ENCODE measurements at regions not wholly inside any gene's neighbourhood (a gene's known extent, or its start where the extent isn't known, plus 50 kb on each side); places are given as distances from the start of the nearest gene placed in this dataset.
A peak's percentile ranks its signal among the peaks of the same experiment; 100 is the strongest.
"Not testable (repeated sequence)": the region's sequence is repeated elsewhere in the genome, so short reads cannot be mapped to it uniquely, and the experiment has no call there.

GRCh38 chr7:17095931-17096330 lies 202.5 kb upstream of the AHR start:
- no peak for DNase-seq

GRCh38 chr7:17097668-17098297 lies 200.7 kb upstream of the AHR start:
- no peak for DNase-seq

- no peak for DNase-seq
Observed at GRCh38 chr7:17098515-17098914, 199.9 kb upstream of the AHR start.

GRCh38 chr7:17099083-17099973 lies 199.1 kb upstream of the AHR start:
- DNase-seq = no peak

- DNase-seq = not testable (repeated sequence)
Observed at GRCh38 chr7:17099974-17100509, 198.4 kb upstream of the AHR start.

GRCh38 chr7:17101207-17101696 lies 197.2 kb upstream of the AHR start:
- DNase-seq = no peak

- DNase-seq = no peak
Observed at GRCh38 chr7:17103170-17103569, 195.3 kb upstream of the AHR start.

GRCh38 chr7:17103984-17104383 lies 194.5 kb upstream of the AHR start:
- no peak for DNase-seq

GRCh38 chr7:17104419-17104818 lies 194.0 kb upstream of the AHR start:
- no peak for DNase-seq

- no peak for DNase-seq
Observed at GRCh38 chr7:17105701-17106100, 192.8 kb upstream of the AHR start.

GRCh38 chr7:17108049-17108584 lies 190.3 kb upstream of the AHR start:
- DNase-seq = no peak

GRCh38 chr7:17109020-17109419 lies 189.4 kb upstream of the AHR start:
- DNase-seq = peak; percentile 22

- DNase-seq = not testable (repeated sequence)
Observed at GRCh38 chr7:17113770-17114169, 184.7 kb upstream of the AHR start.

GRCh38 chr7:17118412-17118811 lies 180.0 kb upstream of the AHR start:
- DNase-seq = no peak

- no peak for DNase-seq
Observed at GRCh38 chr7:17120756-17121155, 177.7 kb upstream of the AHR start.

- DNase-seq = no peak
Observed at GRCh38 chr7:17121671-17122070, 176.8 kb upstream of the AHR start.

GRCh38 chr7:17123020-17123419 lies 175.4 kb upstream of the AHR start:
- peak; percentile 9 for DNase-seq

GRCh38 chr7:17126413-17127268 lies 171.8 kb upstream of the AHR start:
- DNase-seq = no peak

- DNase-seq = no peak
Observed at GRCh38 chr7:17129218-17129617, 169.2 kb upstream of the AHR start.

GRCh38 chr7:17130281-17131059 lies 168.0 kb upstream of the AHR start:
- peak; percentile 45 for DNase-seq

- no peak for DNase-seq
Observed at GRCh38 chr7:17131060-17131345, 167.4 kb upstream of the AHR start.

Data from eye (tissue), 1 donor.